Dedifferentiated amniotic fluid mesenchymal stem cell (primary cell): ENCODE measurements at regions not wholly inside any gene's neighbourhood (a gene's known extent, or its start where the extent isn't known, plus 50 kb on each side); places are given as distances from the start of the nearest gene placed in this dataset.

Source experiments
- DNase-seq: peaks from one replicate; pipeline ENCODE4 v3.0.0-alpha.2; 2016; ENCODE audit errors: extremely low spot score

DNA sequence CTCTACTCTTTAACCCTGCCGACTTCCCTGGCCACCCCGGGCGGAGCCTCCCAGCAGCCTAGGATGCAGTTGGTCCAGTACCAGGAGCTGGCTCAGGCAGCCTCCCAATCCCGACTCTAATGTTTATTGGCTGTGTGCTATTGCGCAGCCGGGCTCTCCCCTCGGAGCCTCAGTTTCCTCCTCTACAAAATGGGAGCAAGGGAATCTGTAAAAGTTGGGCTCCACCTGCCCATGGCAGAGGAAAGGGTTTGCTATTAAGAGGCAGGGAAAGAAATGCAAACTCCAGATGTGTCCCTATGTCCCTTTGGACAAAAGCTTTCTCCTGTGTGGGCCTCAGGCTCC is 140.8 kb upstream of the PJA1 start:
- DNase-seq, result no peak

DNA sequence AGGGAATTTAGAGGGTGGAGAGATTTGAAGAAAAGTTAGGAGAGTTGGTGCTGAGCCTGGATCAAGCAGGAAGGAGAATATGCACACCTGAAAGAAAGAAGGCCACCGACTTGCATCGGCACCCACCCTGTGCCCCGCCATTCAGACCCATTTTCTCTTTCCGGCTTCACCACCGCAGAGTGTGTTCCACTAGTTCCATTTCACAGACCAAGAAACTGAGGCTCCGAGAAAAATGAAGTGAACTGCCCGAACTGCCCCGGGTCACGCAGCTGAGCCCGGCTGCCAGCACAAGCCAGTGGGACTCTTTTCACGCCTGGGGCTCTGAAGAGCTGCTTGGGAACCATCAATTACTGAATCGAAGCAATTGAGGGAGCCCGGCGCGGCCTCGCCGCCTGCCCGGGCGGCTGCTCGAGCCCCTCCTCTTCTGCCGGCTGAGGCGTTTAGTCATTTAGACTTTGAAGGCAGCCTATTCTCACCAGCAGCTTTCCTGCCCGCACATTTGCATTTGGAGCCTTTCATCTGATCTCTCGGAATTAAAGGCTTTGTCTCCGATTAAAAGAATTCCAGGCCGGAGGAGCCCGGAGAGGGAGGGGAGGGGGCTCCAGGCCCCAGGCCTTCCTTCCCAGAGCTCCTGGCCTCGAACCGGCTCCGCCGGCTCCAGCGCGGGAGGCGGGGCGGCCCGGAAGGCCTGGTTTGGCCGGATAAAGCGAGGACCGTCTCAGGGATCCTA is 140.2 kb upstream of the PJA1 start:
- no peak for DNase-seq

- no peak for DNase-seq
Observed at GRCh38 chrX:69303231-69303630, 138.0 kb upstream of the PJA1 start.

DNA sequence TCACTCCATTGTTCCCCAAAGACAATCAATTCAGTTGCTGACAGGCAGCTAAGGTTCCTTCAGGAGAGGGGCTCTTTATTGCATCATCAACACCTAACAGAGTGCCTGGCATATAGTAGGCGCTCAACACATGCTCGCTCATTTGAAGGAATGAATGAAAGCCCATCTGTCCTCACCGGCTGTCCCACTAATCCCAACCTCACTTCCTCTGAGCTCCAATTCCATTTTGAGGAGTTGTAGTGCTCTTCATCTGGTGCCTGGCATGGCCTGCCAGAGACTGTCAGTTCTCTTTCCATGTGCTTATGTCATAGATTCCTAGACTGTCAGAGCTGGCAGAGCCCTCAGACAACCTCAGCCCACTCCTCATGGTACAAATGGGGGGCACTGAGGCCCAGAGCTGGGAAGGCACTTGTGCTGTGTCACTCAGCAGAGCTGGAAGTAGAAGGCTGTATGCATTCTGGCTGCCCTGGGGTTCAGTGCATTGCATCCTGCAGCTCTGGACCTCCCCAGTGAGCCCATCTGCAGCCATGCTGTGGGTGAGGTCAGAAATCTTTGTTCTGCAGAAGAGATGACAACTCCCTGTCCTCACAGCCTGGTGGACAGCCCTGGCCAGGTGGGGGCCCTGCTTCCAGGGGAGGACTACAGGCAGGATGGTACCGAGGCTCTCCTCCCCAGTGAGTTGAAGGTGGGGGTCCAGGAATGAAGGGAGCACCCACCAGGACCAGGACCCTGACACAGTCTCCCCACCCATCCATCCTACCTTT is 134.9 kb upstream of the PJA1 start:
- no peak for DNase-seq

DNA sequence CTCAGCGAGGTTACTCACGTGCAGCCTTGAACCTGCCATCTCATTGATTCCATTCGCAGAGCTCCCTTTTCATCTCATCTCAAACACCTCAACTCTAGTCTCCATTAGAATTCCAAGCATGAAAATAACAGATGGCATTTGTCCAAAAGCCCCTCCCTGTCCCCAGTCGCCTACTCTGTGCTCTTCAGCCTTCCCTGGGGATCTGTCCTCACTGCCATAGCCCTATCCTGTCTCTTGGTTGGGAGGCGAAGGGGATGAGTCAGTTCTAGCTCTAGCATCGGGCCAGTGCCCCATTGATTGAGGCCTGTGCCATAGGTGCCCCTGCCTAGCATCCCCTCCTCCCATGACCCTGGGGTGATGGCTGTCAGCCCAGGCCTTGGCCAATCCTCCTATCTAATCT is 134.0 kb upstream of the PJA1 start:
- DNase-seq, result no peak

DNA sequence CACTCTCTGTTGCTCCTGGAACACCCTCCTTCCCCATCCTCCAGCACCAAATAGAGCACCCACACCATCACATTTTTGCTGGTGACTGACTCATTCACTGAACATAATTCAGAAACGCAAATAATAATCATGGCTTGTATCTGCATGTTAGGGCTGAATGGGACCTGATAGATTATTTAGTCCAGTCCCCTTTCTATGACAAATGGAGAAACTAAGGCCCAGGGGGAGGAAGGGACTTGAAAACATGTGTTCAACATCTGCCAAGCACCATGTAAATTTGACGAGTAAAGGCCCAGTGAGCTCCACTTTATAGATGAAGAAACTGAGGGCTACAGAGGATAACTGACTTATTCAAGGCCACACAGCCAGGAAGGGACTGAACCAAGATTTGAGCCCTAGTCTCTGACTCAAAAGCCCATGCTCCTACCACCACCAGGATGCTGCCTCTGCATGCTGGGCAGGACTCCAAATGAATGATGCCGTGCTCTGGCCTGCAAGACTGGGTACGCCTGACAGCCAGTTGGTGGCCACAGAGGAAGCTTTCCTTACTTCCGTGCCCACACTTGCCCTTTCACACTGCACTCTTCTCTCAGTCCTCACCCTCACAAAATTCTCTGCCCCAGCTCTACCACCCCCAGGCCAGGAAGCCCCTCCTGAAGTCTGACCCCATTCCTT is 133.3 kb upstream of the PJA1 start:
- DNase-seq, result no peak

GRCh38 chrX:69297506-69297905 is 132.3 kb upstream of the PJA1 start:
- no peak for DNase-seq

DNA sequence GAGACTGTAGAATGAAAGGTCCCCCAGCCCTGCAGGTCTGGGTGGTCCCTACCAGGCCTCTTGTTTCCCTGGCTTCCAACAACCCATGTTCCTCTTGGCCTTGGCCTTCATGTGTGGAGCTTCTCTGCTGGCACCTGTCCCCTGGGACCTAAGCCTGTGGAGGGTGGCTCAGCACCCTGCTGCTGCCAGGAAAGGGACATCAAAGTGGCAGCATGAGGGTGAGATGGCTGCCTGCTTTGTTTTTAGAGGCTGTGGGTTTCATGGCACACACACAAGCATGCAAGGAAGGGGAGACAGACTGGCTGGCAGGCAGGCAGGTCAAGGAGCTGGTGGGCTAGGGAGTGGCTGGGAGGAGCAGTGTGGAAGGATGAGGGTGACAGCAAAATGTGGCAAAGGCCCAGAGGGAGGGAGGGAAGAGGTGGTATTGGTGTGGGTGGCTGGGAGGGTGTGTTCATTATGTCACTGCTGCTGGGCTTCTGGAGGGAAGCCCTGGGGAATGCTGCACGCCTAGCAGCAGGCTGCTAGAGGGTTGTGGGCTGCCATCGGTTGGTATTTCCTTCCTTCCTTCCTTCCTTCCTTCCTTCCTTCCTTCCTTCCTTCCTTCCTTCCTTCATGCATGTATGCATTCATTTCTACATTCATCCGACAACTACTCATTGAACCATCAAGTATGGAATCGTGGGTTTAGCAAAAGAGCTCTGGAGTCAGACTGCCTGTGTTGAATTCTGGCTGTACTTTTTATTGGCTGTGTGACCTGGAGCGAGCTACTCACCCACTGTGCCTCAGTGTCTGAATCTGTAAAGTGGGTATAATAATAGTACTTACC is 128.7 kb upstream of the PJA1 start:
- no peak for DNase-seq

- no peak for DNase-seq
Observed at GRCh38 chrX:69291116-69291515, 125.9 kb upstream of the PJA1 start.

GRCh38 chrX:69290292-69290691 is 125.0 kb upstream of the PJA1 start:
- no peak for DNase-seq

GRCh38 chrX:69289793-69290123 is 124.5 kb upstream of the PJA1 start:
- no peak for DNase-seq

GRCh38 chrX:69289046-69289792 is 124.0 kb upstream of the PJA1 start:
- no peak for DNase-seq

- no peak for DNase-seq
Observed at GRCh38 chrX:69287095-69287494, 121.8 kb upstream of the PJA1 start.

GRCh38 chrX:69286565-69286906 is 121.3 kb upstream of the PJA1 start:
- no peak for DNase-seq

GRCh38 chrX:69285881-69286564 is 120.8 kb upstream of the PJA1 start:
- DNase-seq, result no peak

GRCh38 chrX:69285401-69285877 is 120.2 kb upstream of the PJA1 start:
- no peak for DNase-seq

- DNase-seq, result no peak
Observed at GRCh38 chrX:69284491-69284890, 119.2 kb upstream of the PJA1 start.

DNA sequence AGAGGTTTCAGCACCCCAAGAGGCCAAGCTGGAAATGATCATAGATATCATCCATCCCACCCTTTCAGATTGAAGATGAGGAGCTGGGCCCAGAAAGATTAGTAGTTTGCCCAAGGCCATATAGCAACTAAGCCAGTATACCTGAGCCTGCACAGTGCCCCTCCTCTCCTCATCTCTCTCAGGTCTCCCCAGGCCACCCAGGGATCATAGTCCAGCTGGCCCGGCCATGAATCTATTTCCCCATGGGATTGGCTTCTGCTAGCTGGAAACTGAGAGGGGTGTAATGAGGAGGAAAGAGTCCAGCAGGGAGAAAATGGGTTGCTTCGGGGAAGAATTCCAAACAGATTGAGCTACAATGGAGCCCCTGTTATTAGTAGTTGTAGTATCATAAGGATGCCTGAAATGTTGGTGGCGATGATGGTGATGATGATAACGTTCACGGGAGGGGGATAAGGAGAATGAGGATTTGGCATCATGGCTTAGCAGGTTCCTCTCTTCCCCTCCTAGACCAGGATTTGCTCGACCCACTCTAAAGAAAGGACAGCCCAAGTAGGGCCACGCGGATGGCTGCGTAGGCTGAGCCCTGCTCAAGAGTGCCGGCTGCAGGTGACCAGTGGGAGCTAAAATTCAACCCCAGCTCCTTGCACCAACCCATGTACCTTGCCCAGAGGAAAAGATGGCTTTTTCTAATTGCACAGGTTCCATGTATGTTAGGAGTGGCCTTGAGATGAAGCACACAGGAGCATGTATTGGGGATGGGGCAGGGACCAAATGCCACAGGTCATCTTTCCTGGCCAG is 117.8 kb upstream of the PJA1 start:
- no peak for DNase-seq

GRCh38 chrX:69280933-69281332 is 115.7 kb upstream of the PJA1 start:
- no peak for DNase-seq

DNA sequence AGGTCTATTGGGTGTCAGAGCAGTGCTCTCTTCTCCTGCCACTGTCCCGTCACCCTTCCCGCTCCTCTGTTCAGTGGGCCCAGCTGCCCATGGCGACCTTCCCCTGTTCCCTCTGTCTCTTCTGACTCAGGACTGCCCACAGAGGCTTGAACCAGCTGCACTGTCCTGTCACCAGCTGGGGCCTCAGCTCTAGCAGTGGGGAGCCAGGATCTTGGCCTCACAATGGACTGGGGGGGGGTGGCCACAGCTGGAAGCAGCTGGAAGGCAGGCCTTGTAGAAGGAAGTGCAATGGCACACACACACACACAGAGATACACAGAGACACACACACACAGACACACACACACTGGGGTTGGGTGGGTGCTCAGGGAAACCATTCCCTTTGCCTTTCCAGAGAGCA is 114.0 kb upstream of the PJA1 start:
- no peak for DNase-seq
